ENCODE measurements at regions not wholly inside any gene's neighbourhood (a gene's known extent, or its start where the extent isn't known, plus 50 kb on each side); places are given as distances from the start of the nearest gene placed in this dataset.
A peak's percentile ranks its signal among the peaks of the same experiment; 100 is the strongest.
"Not testable (repeated sequence)": the region's sequence is repeated elsewhere in the genome, so short reads cannot be mapped to it uniquely, and the experiment has no call there.

DNA sequence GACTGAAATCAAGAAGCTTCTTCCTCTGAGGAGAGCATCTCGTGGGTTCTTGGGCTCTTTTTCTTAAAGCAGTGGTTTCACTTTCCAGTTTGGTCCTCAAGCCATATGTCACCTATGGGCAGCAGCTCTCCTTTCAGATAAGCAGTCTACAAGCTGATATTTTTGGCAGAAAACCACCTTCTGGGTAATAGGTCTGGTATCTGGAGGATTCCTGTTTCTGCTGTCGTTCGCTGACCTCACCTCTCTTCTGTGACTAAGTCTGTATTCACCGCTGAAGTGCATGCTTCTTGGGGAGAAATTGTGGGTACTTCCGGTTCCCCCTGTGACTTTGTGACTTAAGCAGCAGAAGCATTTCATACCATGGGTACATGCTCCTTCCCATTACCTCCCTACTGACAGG, 193.6 kb downstream of the EDN1 start:
- Histone ChIP-seq H3K4me1 (ENCODE audit: control insufficient read depth in 2 of 2, insufficient read depth in 2 of 2, low read length in 2 of 2) (no peaks in the 10 kb centered on the region), H3K27ac (ENCODE audit: low read depth in 1 of 2, low read length in 1 of 2) (no peak overlapping the region), H3K27me3 (ENCODE audit: control insufficient read depth in 2 of 2, insufficient read depth in 1 of 2, low read length in 1 of 2) (no peaks in the 10 kb centered on the region), H3K9me3 (ENCODE audit: control insufficient read depth in 2 of 2, insufficient read depth in 1 of 2, low read length in 1 of 2) (no peaks in the 10 kb centered on the region), H3K36me3 (ENCODE audit: control insufficient read depth in 2 of 2, insufficient read depth in 2 of 2, low read length in 1 of 2) (no peaks in the 10 kb centered on the region), H3K4me3 (ENCODE audit: low read length in 2 of 2) (peak overlapping the region in 1 of 2 donors; percentile 28)
- DNase-seq (ENCODE audit: low read depth in 6 of 9, low spot score in 9 of 9): peak in 4 of 9 donors; percentile 5 to 30 (median 7)
- WGBS: 8% methylated on average over 5 of the region's 5 CpGs

DNA sequence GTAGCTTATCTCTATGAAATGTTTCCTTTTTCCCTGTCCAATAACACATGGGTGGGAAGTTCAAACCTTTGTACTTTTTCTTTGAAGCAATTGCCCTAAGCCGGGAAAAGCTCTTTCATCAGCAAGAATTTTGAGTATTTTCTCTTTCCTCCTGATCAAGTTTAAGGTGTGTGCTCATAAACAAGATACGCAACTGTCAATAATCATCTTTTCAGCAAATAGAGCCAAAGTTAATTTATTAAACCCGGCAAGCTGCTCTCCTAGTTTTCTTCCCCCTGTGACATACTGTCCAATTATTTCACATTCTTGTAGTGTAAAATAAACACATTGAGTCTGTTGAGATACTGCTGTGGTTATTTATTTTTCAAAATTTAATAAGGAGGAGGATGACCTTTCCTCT, 194.4 kb downstream of the EDN1 start:
- Histone ChIP-seq H3K9me3 (ENCODE audit: control insufficient read depth in 2 of 2, insufficient read depth in 1 of 2, low read length in 1 of 2) (no peaks in the 10 kb centered on the region), H3K4me3 (ENCODE audit: low read length in 2 of 2) (no peak overlapping the region), H3K36me3 (ENCODE audit: control insufficient read depth in 2 of 2, insufficient read depth in 2 of 2, low read length in 1 of 2) (no peaks in the 10 kb centered on the region), H3K27me3 (ENCODE audit: control insufficient read depth in 2 of 2, insufficient read depth in 1 of 2, low read length in 1 of 2) (no peaks in the 10 kb centered on the region), H3K27ac (ENCODE audit: low read depth in 1 of 2, low read length in 1 of 2) (no peak overlapping the region), H3K4me1 (ENCODE audit: control insufficient read depth in 2 of 2, insufficient read depth in 2 of 2, low read length in 2 of 2) (no peaks in the 10 kb centered on the region)
- 96% methylated on average over 3 of the region's 3 CpGs for WGBS
- no peak for DNase-seq (ENCODE audit: low read depth in 6 of 9, low spot score in 9 of 9)

DNA sequence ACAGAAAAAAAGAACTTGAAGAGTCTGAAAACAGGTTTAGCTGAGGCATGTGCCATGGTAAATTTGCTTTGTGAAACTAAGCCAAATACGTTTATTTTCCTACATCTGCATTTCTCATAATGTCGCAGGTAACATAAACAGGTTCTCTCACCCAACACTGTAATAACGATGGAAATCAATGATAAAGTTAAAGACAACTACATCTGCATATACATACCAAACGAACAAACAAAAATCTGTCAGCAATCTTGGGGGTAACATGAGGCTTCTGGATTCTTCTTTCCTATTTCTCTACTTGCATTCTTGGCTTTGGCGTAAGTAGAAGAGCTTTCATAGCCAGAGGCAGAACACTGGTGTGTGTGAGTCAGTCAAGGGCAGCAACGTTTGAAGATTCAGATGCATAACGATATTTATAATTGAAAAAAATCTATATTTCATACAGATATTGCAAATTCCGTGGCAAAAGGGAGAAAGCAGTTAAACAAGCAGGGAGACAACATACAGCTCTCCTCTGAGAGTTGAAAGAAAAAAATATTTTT, 195.1 kb downstream of the EDN1 start:
- no peaks in the 10 kb centered on the region for H3K9me3 ChIP-seq (ENCODE audit: control insufficient read depth in 2 of 2, insufficient read depth in 1 of 2, low read length in 1 of 2)
- H3K4me1 ChIP-seq (ENCODE audit: control insufficient read depth in 2 of 2, insufficient read depth in 2 of 2, low read length in 2 of 2): no peaks in the 10 kb centered on the region
- DNase-seq (ENCODE audit: low read depth in 6 of 9, low spot score in 9 of 9): no peak
- no peak overlapping the region for H3K27ac ChIP-seq (ENCODE audit: low read depth in 1 of 2, low read length in 1 of 2)
- no peak overlapping the region for H3K4me3 ChIP-seq (ENCODE audit: low read length in 2 of 2)
- no peaks in the 10 kb centered on the region for H3K36me3 ChIP-seq (ENCODE audit: control insufficient read depth in 2 of 2, insufficient read depth in 2 of 2, low read length in 1 of 2)
- WGBS: 97% methylated on average over 8 of the region's 8 CpGs
- H3K27me3 ChIP-seq (ENCODE audit: control insufficient read depth in 2 of 2, insufficient read depth in 1 of 2, low read length in 1 of 2): no peaks in the 10 kb centered on the region

DNA sequence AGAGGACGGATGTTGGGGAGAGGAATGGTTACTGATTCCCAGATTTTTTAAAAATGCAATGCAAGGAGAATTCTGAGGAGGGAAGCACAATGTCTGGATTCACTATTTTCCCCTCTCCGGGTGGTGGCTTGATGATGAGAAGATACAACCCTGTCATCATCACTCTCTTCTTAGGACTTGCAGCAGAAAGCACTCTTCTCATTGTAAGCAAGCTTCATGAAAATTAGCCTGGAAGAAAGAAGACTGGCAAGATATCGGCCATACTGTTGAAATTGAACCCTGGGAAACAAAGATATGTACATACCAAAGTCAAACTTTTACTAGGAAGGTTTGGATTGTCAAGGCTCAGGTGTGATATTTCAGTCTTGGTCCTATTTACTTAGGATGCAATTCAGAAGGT, 195.7 kb downstream of the EDN1 start:
- Histone ChIP-seq H3K4me1 (ENCODE audit: control insufficient read depth in 2 of 2, insufficient read depth in 2 of 2, low read length in 2 of 2) (no peaks in the 10 kb centered on the region), H3K36me3 (ENCODE audit: control insufficient read depth in 2 of 2, insufficient read depth in 2 of 2, low read length in 1 of 2) (no peaks in the 10 kb centered on the region), H3K27ac (ENCODE audit: low read depth in 1 of 2, low read length in 1 of 2) (no peak overlapping the region), H3K4me3 (ENCODE audit: low read length in 2 of 2) (no peak overlapping the region), H3K9me3 (ENCODE audit: control insufficient read depth in 2 of 2, insufficient read depth in 1 of 2, low read length in 1 of 2) (no peaks in the 10 kb centered on the region), H3K27me3 (ENCODE audit: control insufficient read depth in 2 of 2, insufficient read depth in 1 of 2, low read length in 1 of 2) (no peaks in the 10 kb centered on the region)
- no peak for DNase-seq (ENCODE audit: low read depth in 6 of 9, low spot score in 9 of 9)
- 95% methylated on average over 3 of the region's 3 CpGs for WGBS

DNA sequence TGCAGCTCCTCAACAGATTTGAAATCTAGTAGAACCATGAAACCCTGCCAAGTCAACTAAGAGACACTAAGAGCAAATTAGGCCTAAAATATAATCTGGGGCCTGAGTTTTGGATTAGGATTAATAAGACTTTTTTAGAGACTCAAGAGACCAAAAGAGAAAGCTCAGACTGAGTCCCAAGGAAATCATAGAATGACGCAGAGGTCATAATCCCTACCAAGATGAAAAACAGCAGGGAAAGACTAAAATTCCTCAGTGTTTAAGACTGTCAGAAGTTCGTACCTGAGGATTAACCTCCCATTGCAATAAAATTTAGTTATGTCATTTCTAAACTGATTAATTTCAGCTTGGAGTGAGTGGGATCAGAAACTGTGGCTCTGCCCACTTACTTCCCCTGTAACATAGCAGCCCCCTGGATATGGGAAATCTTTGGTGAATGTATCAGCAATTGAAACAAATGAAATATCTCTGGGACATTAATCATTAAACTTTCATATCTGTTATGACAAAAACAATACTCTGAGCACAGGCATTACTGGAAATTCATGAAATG, 200.3 kb downstream of the EDN1 start:
- Histone ChIP-seq H3K27ac (ENCODE audit: low read depth in 1 of 2, low read length in 1 of 2) (no peak overlapping the region), H3K4me3 (ENCODE audit: low read length in 2 of 2) (no peak overlapping the region), H3K4me1 (ENCODE audit: control insufficient read depth in 2 of 2, insufficient read depth in 2 of 2, low read length in 2 of 2) (no peaks in the 10 kb centered on the region), H3K9me3 (ENCODE audit: control insufficient read depth in 2 of 2, insufficient read depth in 1 of 2, low read length in 1 of 2) (no peaks in the 10 kb centered on the region), H3K36me3 (ENCODE audit: control insufficient read depth in 2 of 2, insufficient read depth in 2 of 2, low read length in 1 of 2) (no peaks in the 10 kb centered on the region), H3K27me3 (ENCODE audit: control insufficient read depth in 2 of 2, insufficient read depth in 1 of 2, low read length in 1 of 2) (no peaks in the 10 kb centered on the region)
- 92% methylated on average over 2 of the region's 2 CpGs for WGBS
- DNase-seq (ENCODE audit: low read depth in 6 of 9, low spot score in 9 of 9): no peak

DNA sequence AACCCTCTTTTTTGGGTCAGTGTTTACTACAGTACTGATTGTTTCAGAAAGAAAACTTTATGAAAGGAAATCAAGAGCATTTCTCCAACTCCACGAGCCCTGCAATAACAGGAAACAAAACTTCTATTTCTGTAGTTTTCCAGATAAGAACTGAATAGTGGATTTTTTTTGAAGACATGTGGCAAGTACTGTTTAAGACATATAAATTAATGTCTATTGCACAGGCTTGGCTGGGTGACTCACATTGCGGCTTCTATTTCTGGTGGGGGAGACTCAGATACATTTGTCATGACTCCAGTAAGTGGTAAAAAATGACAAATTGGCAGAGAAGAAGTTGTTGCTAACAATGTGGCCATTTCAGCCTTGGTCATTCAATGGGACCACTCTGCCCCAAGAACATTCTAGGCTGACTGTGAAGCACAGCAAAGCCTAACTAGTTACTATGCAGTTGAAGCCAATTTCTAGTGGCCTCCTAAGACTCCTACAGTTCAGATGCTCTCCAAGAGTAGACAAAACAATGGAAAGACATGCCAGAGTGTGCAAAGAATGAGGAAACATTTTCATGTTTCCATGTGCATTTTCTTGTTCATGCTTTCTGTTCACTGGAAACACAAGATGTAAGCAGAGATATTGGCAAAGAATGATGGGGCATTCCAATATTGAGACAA, 200.9 kb downstream of the EDN1 start:
- Histone ChIP-seq H3K9me3 (ENCODE audit: control insufficient read depth in 2 of 2, insufficient read depth in 1 of 2, low read length in 1 of 2) (no peaks in the 10 kb centered on the region), H3K27ac (ENCODE audit: low read depth in 1 of 2, low read length in 1 of 2) (no peak overlapping the region), H3K4me3 (ENCODE audit: low read length in 2 of 2) (no peak overlapping the region), H3K36me3 (ENCODE audit: control insufficient read depth in 2 of 2, insufficient read depth in 2 of 2, low read length in 1 of 2) (no peaks in the 10 kb centered on the region), H3K4me1 (ENCODE audit: control insufficient read depth in 2 of 2, insufficient read depth in 2 of 2, low read length in 2 of 2) (no peaks in the 10 kb centered on the region), H3K27me3 (ENCODE audit: control insufficient read depth in 2 of 2, insufficient read depth in 1 of 2, low read length in 1 of 2) (no peaks in the 10 kb centered on the region)
- 53% methylated on average over 2 of the region's 2 CpGs for WGBS
- no peak for DNase-seq (ENCODE audit: low read depth in 6 of 9, low spot score in 9 of 9)

DNA sequence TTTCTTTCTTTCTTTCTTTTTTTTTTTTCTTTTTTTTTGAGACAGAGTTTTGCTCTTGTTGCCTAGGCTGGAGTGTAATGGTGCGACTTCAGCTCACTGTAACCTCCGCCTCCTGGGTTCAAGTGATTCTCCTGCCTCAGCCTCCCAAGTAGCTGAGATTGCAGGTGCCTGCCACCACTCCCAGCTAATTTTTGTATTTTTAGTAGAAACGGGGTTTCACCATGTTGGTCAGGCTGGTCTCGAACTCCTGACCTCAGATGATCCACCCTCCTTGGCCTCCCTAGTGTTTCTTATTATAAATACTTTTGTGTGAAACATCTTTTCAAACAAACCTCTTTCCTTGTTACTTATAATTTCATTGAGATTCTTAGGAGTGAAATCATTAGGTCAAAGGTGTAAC, 202.8 kb downstream of the EDN1 start:
- not testable (repeated sequence) for DNase-seq (ENCODE audit: low read depth in 6 of 9, low spot score in 9 of 9); H3K9me3 ChIP-seq (ENCODE audit: control insufficient read depth in 2 of 2, insufficient read depth in 1 of 2, low read length in 1 of 2)
- WGBS: 94% methylated on average over 4 of the region's 4 CpGs

DNA sequence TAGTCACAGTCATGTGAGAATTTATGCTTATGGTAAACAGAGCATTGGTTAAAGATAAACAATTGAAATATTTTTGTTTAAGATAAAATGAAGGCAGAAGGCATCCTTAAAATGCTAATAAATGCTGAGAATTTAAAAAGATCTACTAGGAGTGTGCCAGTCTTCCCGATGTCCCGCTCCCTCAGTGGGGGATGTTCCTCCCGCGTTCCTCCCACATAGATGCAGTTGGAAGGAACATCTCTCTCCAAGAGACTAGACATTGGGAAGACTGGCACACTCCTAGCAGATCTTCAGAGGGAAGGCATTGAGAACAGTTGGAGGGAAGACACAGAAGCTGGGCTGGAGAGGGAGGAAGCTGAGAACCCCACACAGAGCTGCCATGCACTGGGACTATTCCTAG, 203.3 kb downstream of the EDN1 start:
- no peaks in the 10 kb centered on the region for H3K9me3 ChIP-seq (ENCODE audit: control insufficient read depth in 2 of 2, insufficient read depth in 1 of 2, low read length in 1 of 2)
- no peak for DNase-seq (ENCODE audit: low read depth in 6 of 9, low spot score in 9 of 9)
- no peaks in the 10 kb centered on the region for H3K36me3 ChIP-seq (ENCODE audit: control insufficient read depth in 2 of 2, insufficient read depth in 2 of 2, low read length in 1 of 2)
- H3K27me3 ChIP-seq (ENCODE audit: control insufficient read depth in 2 of 2, insufficient read depth in 1 of 2, low read length in 1 of 2): no peaks in the 10 kb centered on the region
- no peaks in the 10 kb centered on the region for H3K4me1 ChIP-seq (ENCODE audit: control insufficient read depth in 2 of 2, insufficient read depth in 2 of 2, low read length in 2 of 2)
- WGBS: 98% methylated on average over 4 of the region's 4 CpGs
- H3K27ac ChIP-seq (ENCODE audit: low read depth in 1 of 2, low read length in 1 of 2): no peak overlapping the region
- no peak overlapping the region for H3K4me3 ChIP-seq (ENCODE audit: low read length in 2 of 2)

More for the DNA sequence above, 202.8 kb downstream of the EDN1 start:
- not testable (repeated sequence) for H3K27ac ChIP-seq (ENCODE audit: low read depth in 1 of 2, low read length in 1 of 2); H3K4me3 ChIP-seq (ENCODE audit: low read length in 2 of 2); H3K27me3 ChIP-seq (ENCODE audit: control insufficient read depth in 2 of 2, insufficient read depth in 1 of 2, low read length in 1 of 2); H3K36me3 ChIP-seq (ENCODE audit: control insufficient read depth in 2 of 2, insufficient read depth in 2 of 2, low read length in 1 of 2); H3K4me1 ChIP-seq (ENCODE audit: control insufficient read depth in 2 of 2, insufficient read depth in 2 of 2, low read length in 2 of 2)

DNA sequence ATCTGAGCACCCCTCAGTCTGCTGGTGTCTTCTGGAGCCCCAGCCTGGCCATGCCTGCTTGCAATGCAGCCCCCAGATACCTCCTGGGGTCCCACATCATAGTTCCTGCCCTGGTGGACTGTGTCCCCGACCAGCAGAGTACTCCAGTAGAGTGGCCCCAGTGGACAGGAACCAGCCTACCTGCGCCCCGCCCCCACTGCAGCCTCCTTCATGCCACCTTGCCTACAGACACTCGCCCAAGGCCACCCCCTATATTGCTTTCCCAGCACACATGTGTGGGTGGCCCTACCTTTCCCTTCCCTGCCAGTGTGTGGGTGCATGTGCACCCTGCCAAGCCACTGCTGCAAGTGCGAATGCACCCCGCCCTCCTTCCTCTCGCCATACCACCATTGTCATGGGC, 204.0 kb downstream of the EDN1 start:
- H3K4me3 ChIP-seq (ENCODE audit: low read length in 2 of 2): no peak overlapping the region
- no peaks in the 10 kb centered on the region for H3K9me3 ChIP-seq (ENCODE audit: control insufficient read depth in 2 of 2, insufficient read depth in 1 of 2, low read length in 1 of 2)
- H3K36me3 ChIP-seq (ENCODE audit: control insufficient read depth in 2 of 2, insufficient read depth in 2 of 2, low read length in 1 of 2): no peaks in the 10 kb centered on the region
- 97% methylated on average over 7 of the region's 7 CpGs for WGBS
- no peak overlapping the region for H3K27ac ChIP-seq (ENCODE audit: low read depth in 1 of 2, low read length in 1 of 2)
- H3K27me3 ChIP-seq (ENCODE audit: control insufficient read depth in 2 of 2, insufficient read depth in 1 of 2, low read length in 1 of 2): no peaks in the 10 kb centered on the region
- no peak for DNase-seq (ENCODE audit: low read depth in 6 of 9, low spot score in 9 of 9)
- H3K4me1 ChIP-seq (ENCODE audit: control insufficient read depth in 2 of 2, insufficient read depth in 2 of 2, low read length in 2 of 2): no peaks in the 10 kb centered on the region
